Tibial nerve (tissue), 4 donors: ENCODE measurements at regions not wholly inside any gene's neighbourhood (a gene's known extent, or its start where the extent isn't known, plus 50 kb on each side); places are given as distances from the start of the nearest gene placed in this dataset.
"Not testable (repeated sequence)": the region's sequence is repeated elsewhere in the genome, so short reads cannot be mapped to it uniquely, and the experiment has no call there.

Experiments
- DNase-seq, 2 donors: peaks; one replicate each; pipeline ENCODE4 v3.0.0-alpha.2; 2019; ENCODE audit warnings: low spot score in 2 of 2
- H3K27ac ChIP-seq, 4 donors: fragments of 200-600 bp; sonication (generic) in 3 of 4; one replicate each; pipeline ENCODE4 v1.5.1; 2017 to 2019; ENCODE audit warnings: mild to moderate bottlenecking in 1 of 4
- H3K27me3 ChIP-seq, 2 donors: fragments of 200-600 bp; sonication (generic) in 1 of 2; one replicate each; pipeline versions ENCODE4 v1.5.1 to v1.6.0; 2017 to 2019
- H3K36me3 ChIP-seq, 3 donors: fragments of 200-600 bp; sonication (generic); one replicate each; pipeline ENCODE4 v1.5.1; 2018 to 2019
- H3K4me1 ChIP-seq, 4 donors: fragments of 200-600 bp; sonication (generic) in 3 of 4; one replicate each; pipeline ENCODE4 v1.5.1; 2017 to 2019
- H3K4me3 ChIP-seq, 4 donors: fragments of 200-600 bp; sonication (generic) in 3 of 4; one replicate each; pipeline ENCODE4 v1.5.1; 2017 to 2019; ENCODE audit warnings: mild to moderate bottlenecking in 1 of 4, moderate library complexity in 1 of 4
- H3K9me3 ChIP-seq, 4 donors: fragments of 200-600 bp; sonication (generic) in 3 of 4; one replicate each; pipeline ENCODE4 v1.5.1; 2017 to 2019
- CTCF ChIP-seq, 5 experiments: fragments of 200-600 bp in 3 of 5; fragments of 450-650 bp in 2 of 5; sonication (generic) in 3 of 5; IDR thresholded peaks; one replicate each; pipeline ENCODE4 v1.5.1; 2016 to 2019; ENCODE audit warnings: antibody characterized with exemption in 5 of 5, mild to moderate bottlenecking in 3 of 5, moderate library complexity in 2 of 5
- EP300 ChIP-seq, 2 donors: sonication (generic); formaldehyde crosslinking; IDR thresholded peaks; one replicate each; pipeline ENCODE4 v1.6.1; 2017; ENCODE audit warnings: antibody characterized with exemption in 2 of 2, mild to moderate bottlenecking in 1 of 2
- POLR2A ChIP-seq, 2 donors: fragments of 450-650 bp; IDR thresholded peaks; one replicate each; pipeline ENCODE4 v1.6.1; 2017; ENCODE audit warnings: antibody characterized with exemption in 2 of 2, mild to moderate bottlenecking in 2 of 2, moderate library complexity in 2 of 2
- WGBS, 2 donors: methylation state at CpG; one replicate each; pipeline ENCODE4 v1.1.5; 2018; 5-methylcytosine and 5-hydroxymethylcytosine counted together

DNA sequence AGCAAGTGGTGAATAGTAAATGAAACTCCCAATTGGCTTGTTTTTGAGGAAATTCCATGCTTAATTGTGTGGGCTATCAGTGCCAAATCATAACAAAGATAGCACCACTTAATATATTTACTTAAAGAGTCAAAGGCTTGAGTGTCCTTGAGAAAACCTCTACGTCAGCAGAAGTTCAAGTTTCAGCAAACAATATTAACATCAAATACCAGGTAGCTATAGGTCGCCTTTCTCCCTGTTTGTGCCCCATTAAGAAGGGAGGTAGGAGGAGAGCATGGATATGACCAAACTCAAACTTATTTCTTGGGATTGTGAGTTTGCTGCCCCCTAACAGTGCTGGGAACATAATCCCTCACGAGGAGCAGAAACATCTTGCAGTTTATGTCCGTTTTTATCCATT, 105.6 kb upstream of the SYN3 start:
- WGBS, 2 donors: 52 to 58% methylated on average over 4 of the region's 4 CpGs
- no peak for DNase-seq
- TF ChIP-seq EP300 (IDR thresholded peaks at IDR 0.05) (no peak), POLR2A (IDR thresholded peaks at IDR 0.05) (no peak), CTCF (IDR thresholded peaks at IDR 0.05) (no peak)
- Histone ChIP-seq H3K27me3 (no peaks in the 10 kb centered on the region), H3K4me3 (no peak overlapping the region), H3K27ac (no peak overlapping the region), H3K9me3 (no peaks in the 10 kb centered on the region), H3K4me1 (no peaks in the 10 kb centered on the region), H3K36me3 (no peaks in the 10 kb centered on the region)

- H3K9me3 ChIP-seq: no peaks in the 10 kb centered on the region
- H3K4me3 ChIP-seq: no peak overlapping the region
- no peak for DNase-seq
- no peaks in the 10 kb centered on the region for H3K4me1 ChIP-seq
- no peak overlapping the region for H3K27ac ChIP-seq
- H3K36me3 ChIP-seq: no peaks in the 10 kb centered on the region
- H3K27me3 ChIP-seq: no peaks in the 10 kb centered on the region
- no peak for TF ChIP-seq CTCF (IDR thresholded peaks at IDR 0.05)
- TF ChIP-seq EP300 (IDR thresholded peaks at IDR 0.05): no peak
- 33 to 46% methylated on average over 3 of the region's 3 CpGs for WGBS, 2 donors
These were observed 104.0 kb upstream of the SYN3 start for GRCh38 chr22:33162196-33162595.

DNA sequence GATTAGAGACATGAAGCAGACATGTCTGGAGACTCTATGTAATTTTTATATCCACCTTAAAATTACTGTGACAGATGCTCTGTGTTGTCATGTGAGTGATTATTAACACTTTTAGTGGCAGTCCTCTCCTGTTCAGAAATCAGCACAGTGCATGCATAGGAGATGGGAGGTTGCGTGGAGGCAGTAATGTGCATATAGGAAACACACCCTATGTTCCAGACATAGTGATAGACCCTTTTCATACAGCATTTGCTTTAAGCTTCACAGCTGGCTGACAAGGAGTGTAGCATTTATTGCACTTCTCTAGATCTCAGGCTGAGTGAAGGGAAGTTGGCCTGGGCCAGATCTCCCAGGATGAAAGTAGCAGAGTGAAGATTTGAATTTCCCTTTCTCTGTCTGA, 102.3 kb upstream of the SYN3 start:
- WGBS, 2 donors: 91% methylated on average over 1 of the region's 1 CpG
- Histone ChIP-seq H3K4me1 (no peaks in the 10 kb centered on the region), H3K27ac (no peak overlapping the region), H3K36me3 (no peaks in the 10 kb centered on the region), H3K27me3 (no peaks in the 10 kb centered on the region), H3K4me3 (no peak overlapping the region), H3K9me3 (peaks cover 0 to 3% (median 0%) of the 10 kb centered on the region in 4 donors)
- no peak for DNase-seq
- no peak for TF ChIP-seq CTCF (IDR thresholded peaks at IDR 0.05)
- TF ChIP-seq EP300 (IDR thresholded peaks at IDR 0.05): no peak

- H3K4me1 ChIP-seq, H3K27ac ChIP-seq, H3K4me3 ChIP-seq, DNase-seq, H3K36me3 ChIP-seq, H3K27me3 ChIP-seq: not testable (repeated sequence)
- WGBS, 2 donors: 57 to 64% methylated on average over 1 of the region's 1 CpG
- peaks cover 0 to 12% (median 0%) of the 10 kb centered on the region in 4 donors for H3K9me3 ChIP-seq
These were observed 96.8 kb upstream of the SYN3 start for GRCh38 chr22:33154967-33155366.

GRCh38 chr22:33149611-33150010, 91.4 kb upstream of the SYN3 start:
- 55 to 81% methylated on average over 2 of the region's 2 CpGs for WGBS, 2 donors
- Histone ChIP-seq H3K27me3 (no peaks in the 10 kb centered on the region), H3K9me3 (no peaks in the 10 kb centered on the region), H3K4me1 (no peaks in the 10 kb centered on the region), H3K27ac (no peak overlapping the region), H3K4me3 (no peak overlapping the region), H3K36me3 (no peaks in the 10 kb centered on the region)
- no peak for TF ChIP-seq CTCF (IDR thresholded peaks at IDR 0.05)
- no peak for TF ChIP-seq EP300 (IDR thresholded peaks at IDR 0.05)
- TF ChIP-seq POLR2A (IDR thresholded peaks at IDR 0.05): no peak
- DNase-seq: no peak

- 74 to 79% methylated on average over 1 of the region's 1 CpG for WGBS, 2 donors
These were observed 86.5 kb upstream of the SYN3 start for GRCh38 chr22:33144721-33145120.

More at GRCh38 chr22:33144721-33145120, 86.5 kb upstream of the SYN3 start:
- no peaks in the 10 kb centered on the region for H3K36me3 ChIP-seq
- DNase-seq: no peak
- no peak overlapping the region for H3K4me3 ChIP-seq
- no peak overlapping the region for H3K27ac ChIP-seq
- peaks cover 0 to 1% (median 0%) of the 10 kb centered on the region in 4 donors for H3K9me3 ChIP-seq
- H3K4me1 ChIP-seq: no peaks in the 10 kb centered on the region
- H3K27me3 ChIP-seq: no peaks in the 10 kb centered on the region
- TF ChIP-seq POLR2A (IDR thresholded peaks at IDR 0.05): no peak
